ENCODE measurements at regions not wholly inside any gene's neighbourhood (a gene's known extent, or its start where the extent isn't known, plus 50 kb on each side); places are given as distances from the start of the nearest gene placed in this dataset.

DNA sequence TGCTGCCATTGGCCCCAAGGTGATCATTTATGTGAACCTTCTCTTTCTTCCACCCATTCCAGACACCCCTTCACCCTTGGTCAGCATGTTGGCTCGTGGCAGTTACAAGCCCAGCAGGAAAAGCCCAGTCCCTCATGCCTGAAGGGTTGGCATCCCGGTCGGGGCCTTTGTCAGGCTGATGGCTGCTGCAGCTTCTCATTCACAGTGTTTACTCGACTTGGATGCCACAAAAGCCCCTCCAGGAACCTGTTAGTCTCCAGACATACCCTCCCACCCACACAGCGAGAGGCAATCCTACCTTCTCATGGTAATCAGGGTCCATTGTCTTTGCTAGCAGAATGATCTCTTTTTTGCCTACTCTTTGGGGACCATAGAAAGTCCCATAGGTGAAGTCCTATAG, 200.8 kb upstream of the PFKP start:
- no peak overlapping the region for H3K27ac Mint-ChIP-seq
- ChIA-PET CTCF (no interaction called here), POLR2A (no interaction called here)
- Histone ChIP-seq H3K9me3 (ENCODE audit: control insufficient read depth in 1 of 2, insufficient read depth in 1 of 2, low read length in 2 of 2) (peaks cover 0 to 19% of the 10 kb centered on the region in 2 experiments), H3K4me1 (ENCODE audit: insufficient read depth, low read length) (no peaks in the 10 kb centered on the region), H3K27me3 (ENCODE audit: control insufficient read depth in 1 of 2, insufficient read depth in 2 of 2, low read length in 2 of 2) (peaks cover 0 to 2% of the 10 kb centered on the region in 2 experiments), H3K4me3 (ENCODE audit: low read length) (no peak overlapping the region), H3K36me3 (ENCODE audit: insufficient read depth, low read length) (no peaks in the 10 kb centered on the region), H3K27ac (ENCODE audit: low read depth in 1 of 2, low read length in 2 of 2) (no peak overlapping the region)
- no peaks in the 10 kb centered on the region for H3K4me1 Mint-ChIP-seq (ENCODE audit: low read depth)
- no peaks in the 10 kb centered on the region for H3K36me3 Mint-ChIP-seq (ENCODE audit: low read depth)
- TF ChIP-seq, protein P1, sequence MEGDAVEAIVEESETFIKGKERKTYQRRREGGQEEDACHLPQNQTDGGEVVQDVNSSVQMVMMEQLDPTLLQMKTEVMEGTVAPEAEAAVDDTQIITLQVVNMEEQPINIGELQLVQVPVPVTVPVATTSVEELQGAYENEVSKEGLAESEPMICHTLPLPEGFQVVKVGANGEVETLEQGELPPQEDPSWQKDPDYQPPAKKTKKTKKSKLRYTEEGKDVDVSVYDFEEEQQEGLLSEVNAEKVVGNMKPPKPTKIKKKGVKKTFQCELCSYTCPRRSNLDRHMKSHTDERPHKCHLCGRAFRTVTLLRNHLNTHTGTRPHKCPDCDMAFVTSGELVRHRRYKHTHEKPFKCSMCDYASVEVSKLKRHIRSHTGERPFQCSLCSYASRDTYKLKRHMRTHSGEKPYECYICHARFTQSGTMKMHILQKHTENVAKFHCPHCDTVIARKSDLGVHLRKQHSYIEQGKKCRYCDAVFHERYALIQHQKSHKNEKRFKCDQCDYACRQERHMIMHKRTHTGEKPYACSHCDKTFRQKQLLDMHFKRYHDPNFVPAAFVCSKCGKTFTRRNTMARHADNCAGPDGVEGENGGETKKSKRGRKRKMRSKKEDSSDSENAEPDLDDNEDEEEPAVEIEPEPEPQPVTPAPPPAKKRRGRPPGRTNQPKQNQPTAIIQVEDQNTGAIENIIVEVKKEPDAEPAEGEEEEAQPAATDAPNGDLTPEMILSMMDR (IDR thresholded peaks at IDR 0.05) = no peak
- H3K27me3 Mint-ChIP-seq = peaks cover 23% of the 10 kb centered on the region
- intact Hi-C loops (cut with DNase I, micrococcal nuclease) = no loop called here
- no peak overlapping the region for H3K4me3 Mint-ChIP-seq
- no peak for ATAC-seq (ENCODE audit: poor library complexity)
- no peak for DNase-seq
- H3K9me3 Mint-ChIP-seq = no peaks in the 10 kb centered on the region

DNA sequence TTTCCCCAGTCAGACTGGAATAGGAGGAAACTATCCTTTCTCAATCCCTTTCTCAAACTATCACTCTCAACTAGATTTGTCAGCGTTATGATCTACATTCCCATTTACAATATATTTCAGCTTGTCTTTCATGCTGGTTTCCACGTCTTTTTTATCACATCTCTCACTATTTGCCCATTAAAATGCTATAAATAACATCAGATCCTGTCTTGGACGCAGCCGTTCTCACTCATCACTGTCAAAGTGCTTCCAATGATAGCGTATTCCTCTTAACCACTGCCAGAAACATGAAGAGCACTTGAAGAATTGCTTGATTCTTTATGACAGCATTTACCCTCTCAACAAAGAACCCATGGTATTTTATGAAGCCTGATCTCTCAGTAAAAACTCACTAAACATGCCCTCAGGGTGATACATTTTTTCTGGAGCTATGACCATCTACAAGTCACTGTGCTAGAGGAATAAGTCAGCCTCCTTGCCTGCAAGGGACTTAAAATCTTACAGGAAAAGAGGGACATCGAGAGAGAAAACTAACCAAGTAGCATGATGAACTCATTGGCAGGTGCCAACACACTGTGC, 205.6 kb upstream of the PFKP start:
- TF ChIP-seq, protein P1 (IDR thresholded peaks at IDR 0.05) = no peak
- Mint-ChIP-seq H3K27me3 (peaks cover 6% of the 10 kb centered on the region), H3K27ac (no peak overlapping the region), H3K4me3 (no peak overlapping the region), H3K4me1 (ENCODE audit: low read depth) (no peaks in the 10 kb centered on the region), H3K36me3 (ENCODE audit: low read depth) (no peaks in the 10 kb centered on the region), H3K9me3 (no peaks in the 10 kb centered on the region)
- DNase-seq (no peak), ATAC-seq (ENCODE audit: poor library complexity) (no peak)
- H3K36me3 ChIP-seq (ENCODE audit: insufficient read depth, low read length) = no peaks in the 10 kb centered on the region
- H3K4me1 ChIP-seq (ENCODE audit: insufficient read depth, low read length) = no peaks in the 10 kb centered on the region
- intact Hi-C loops (cut with DNase I, micrococcal nuclease) = no loop called here
- peaks cover 0 to 2% of the 10 kb centered on the region in 2 experiments for H3K27me3 ChIP-seq (ENCODE audit: control insufficient read depth in 1 of 2, insufficient read depth in 2 of 2, low read length in 2 of 2)
- CTCF ChIA-PET = no interaction called here
- peaks cover 0 to 10% of the 10 kb centered on the region in 2 experiments for H3K9me3 ChIP-seq (ENCODE audit: control insufficient read depth in 1 of 2, insufficient read depth in 1 of 2, low read length in 2 of 2)
- POLR2A ChIA-PET = no interaction called here
- H3K27ac ChIP-seq (ENCODE audit: low read depth in 1 of 2, low read length in 2 of 2) = no peak overlapping the region
- H3K4me3 ChIP-seq (ENCODE audit: low read length) = no peak overlapping the region

DNA sequence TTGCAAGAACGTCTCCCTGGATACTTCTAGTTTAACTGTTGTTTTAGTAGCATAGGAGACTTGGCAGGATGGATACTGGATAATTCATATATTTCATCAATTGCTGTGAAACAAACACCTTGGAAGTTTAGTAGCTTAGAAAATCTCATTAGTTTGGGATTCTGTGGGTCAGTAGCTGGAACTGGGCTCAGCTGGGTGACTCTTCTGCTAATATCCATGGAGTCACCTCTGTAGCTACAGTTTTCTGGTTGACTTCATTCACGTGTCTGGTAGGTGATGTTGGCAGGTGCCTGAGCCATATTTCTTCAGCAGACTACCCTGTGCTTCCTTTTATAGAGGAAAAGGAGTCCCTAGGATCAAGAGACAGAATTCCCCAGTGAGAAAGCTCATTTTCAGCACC, 208.9 kb upstream of the PFKP start:
- TF ChIP-seq, protein P1 (IDR thresholded peaks at IDR 0.05) = no peak
- ATAC-seq (ENCODE audit: poor library complexity) = no peak
- Mint-ChIP-seq H3K36me3 (ENCODE audit: low read depth) (no peaks in the 10 kb centered on the region), H3K9me3 (no peaks in the 10 kb centered on the region), H3K4me3 (no peak overlapping the region), H3K4me1 (ENCODE audit: low read depth) (no peaks in the 10 kb centered on the region), H3K27me3 (peaks cover 13% of the 10 kb centered on the region), H3K27ac (no peak overlapping the region)
- Histone ChIP-seq H3K4me3 (ENCODE audit: low read length) (no peak overlapping the region), H3K9me3 (ENCODE audit: control insufficient read depth in 1 of 2, insufficient read depth in 1 of 2, low read length in 2 of 2) (no peaks in the 10 kb centered on the region), H3K4me1 (ENCODE audit: insufficient read depth, low read length) (no peaks in the 10 kb centered on the region), H3K36me3 (ENCODE audit: insufficient read depth, low read length) (no peaks in the 10 kb centered on the region), H3K27me3 (ENCODE audit: control insufficient read depth in 1 of 2, insufficient read depth in 2 of 2, low read length in 2 of 2) (peaks cover 0 to 2% of the 10 kb centered on the region in 2 experiments), H3K27ac (ENCODE audit: low read depth in 1 of 2, low read length in 2 of 2) (no peak overlapping the region)
- ChIA-PET CTCF (no interaction called here), POLR2A (no interaction called here)
- DNase-seq = no peak
- intact Hi-C loops (cut with DNase I, micrococcal nuclease) = no loop called here
